BE2C (cell line): ENCODE measurements at regions not wholly inside any gene's neighbourhood (a gene's known extent, or its start where the extent isn't known, plus 50 kb on each side); places are given as distances from the start of the nearest gene placed in this dataset.
"Not testable (repeated sequence)": the region's sequence is repeated elsewhere in the genome, so short reads cannot be mapped to it uniquely, and the experiment has no call there.

Experiments
- DNase-seq: peaks from one replicate; pipeline ENCODE4 v3.0.0-alpha.2; 2020
- H3K27me3 ChIP-seq: fragments of 250-450 bp; sonication (Bioruptor Pico); 2 replicates; pipeline ENCODE4 v1.5.1; 2020; ENCODE audit warnings: mild to moderate bottlenecking
- H3K36me3 ChIP-seq: fragments of 250-450 bp; sonication (Bioruptor Pico); 2 replicates; pipeline ENCODE4 v1.5.1; 2020; ENCODE audit warnings: mild to moderate bottlenecking
- H3K4me1 ChIP-seq: fragments of 250-450 bp; sonication (Bioruptor Pico); 2 replicates; pipeline ENCODE4 v1.5.1; 2020
- H3K4me3 ChIP-seq: 2 replicates; pipeline ENCODE4 v1.5.1; 2011; ENCODE audit warnings: low read depth, low read length
- H3K9me3 ChIP-seq: fragments of 250-450 bp; sonication (Bioruptor Pico); 2 replicates; pipeline ENCODE4 v1.5.1; 2020
- TF ChIP-seq, protein P1 (sequence below): IDR thresholded peaks from 2 replicates; pipeline ENCODE4 v1.5.1; 2012; ENCODE audit warnings: mild to moderate bottlenecking, low read depth, low read length

DNA sequence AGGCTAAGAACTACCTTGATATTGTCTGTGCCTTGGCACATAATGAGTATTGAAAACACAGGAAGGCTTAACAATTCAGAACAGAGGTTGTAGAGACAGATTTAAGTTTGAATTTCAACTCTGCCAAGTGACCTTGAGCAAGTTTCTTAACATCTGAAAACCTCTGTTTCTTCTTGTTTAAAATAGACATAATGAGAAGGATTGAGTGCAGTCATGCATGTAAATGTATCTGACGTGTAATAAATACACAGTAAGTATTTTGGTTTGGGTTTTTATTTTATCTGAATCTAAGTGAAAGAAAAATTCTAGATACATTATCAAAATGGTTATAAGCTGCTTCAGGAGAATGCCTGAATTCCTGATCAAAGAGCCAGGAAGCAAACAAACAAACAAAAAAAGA, 111.9 kb downstream of the ANXA5 start:
- Histone ChIP-seq H3K9me3 (no peaks in the 10 kb centered on the region), H3K4me3 (no peak overlapping the region), H3K4me1 (no peaks in the 10 kb centered on the region), H3K36me3 (no peaks in the 10 kb centered on the region), H3K27me3 (no peaks in the 10 kb centered on the region; the same call in 1 of the 2 replicates)
- TF ChIP-seq, protein P1, sequence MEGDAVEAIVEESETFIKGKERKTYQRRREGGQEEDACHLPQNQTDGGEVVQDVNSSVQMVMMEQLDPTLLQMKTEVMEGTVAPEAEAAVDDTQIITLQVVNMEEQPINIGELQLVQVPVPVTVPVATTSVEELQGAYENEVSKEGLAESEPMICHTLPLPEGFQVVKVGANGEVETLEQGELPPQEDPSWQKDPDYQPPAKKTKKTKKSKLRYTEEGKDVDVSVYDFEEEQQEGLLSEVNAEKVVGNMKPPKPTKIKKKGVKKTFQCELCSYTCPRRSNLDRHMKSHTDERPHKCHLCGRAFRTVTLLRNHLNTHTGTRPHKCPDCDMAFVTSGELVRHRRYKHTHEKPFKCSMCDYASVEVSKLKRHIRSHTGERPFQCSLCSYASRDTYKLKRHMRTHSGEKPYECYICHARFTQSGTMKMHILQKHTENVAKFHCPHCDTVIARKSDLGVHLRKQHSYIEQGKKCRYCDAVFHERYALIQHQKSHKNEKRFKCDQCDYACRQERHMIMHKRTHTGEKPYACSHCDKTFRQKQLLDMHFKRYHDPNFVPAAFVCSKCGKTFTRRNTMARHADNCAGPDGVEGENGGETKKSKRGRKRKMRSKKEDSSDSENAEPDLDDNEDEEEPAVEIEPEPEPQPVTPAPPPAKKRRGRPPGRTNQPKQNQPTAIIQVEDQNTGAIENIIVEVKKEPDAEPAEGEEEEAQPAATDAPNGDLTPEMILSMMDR = no peak
- no peak for DNase-seq

DNA sequence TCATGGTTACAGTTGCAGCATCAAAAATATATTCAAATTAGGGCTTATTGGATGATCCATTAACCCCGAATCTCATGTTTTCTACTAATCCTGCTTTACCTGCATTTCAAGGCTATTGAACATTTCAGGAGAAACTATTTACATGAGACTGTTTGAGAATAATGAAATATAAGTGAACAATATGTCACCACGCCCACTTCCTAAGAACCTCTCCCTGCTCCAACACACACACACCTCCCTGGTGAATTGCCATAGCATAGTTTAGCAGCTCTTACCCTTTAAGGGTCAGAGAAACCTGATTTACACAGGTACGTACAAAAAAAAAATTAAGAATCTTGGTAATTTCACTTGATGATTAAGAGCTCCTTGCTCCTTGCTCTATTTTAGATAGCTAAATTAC, 113.4 kb downstream of the ANXA5 start:
- H3K4me3 ChIP-seq = no peak overlapping the region
- TF ChIP-seq, protein P1 = no peak
- no peak for DNase-seq
- no peaks in the 10 kb centered on the region for H3K9me3 ChIP-seq
- H3K4me1 ChIP-seq = no peaks in the 10 kb centered on the region
- H3K27me3 ChIP-seq = no peaks in the 10 kb centered on the region; the same call in 1 of the 2 replicates
- H3K36me3 ChIP-seq = no peaks in the 10 kb centered on the region

DNA sequence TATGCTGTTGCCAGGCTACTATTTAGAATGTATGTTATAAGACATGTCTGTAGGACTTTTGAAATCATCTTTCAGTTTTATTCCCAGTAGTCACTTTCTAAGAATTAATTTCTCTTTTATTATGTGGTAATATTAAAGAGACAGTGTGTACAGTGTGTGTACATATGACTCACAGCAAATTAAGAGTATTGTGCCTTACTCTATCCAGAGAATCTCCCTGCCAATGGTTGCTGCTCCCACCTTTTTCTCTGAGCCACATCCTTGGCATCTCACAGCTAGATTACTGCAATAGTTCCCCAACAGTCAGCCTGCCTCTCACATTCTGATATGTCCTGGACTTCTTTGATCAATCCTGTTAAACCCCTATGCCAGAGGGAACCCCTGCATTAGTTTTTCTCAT, 114.5 kb downstream of the ANXA5 start:
- DNase-seq = no peak
- TF ChIP-seq, protein P1 = no peak
- Histone ChIP-seq H3K4me3 (no peak overlapping the region), H3K27me3 (no peaks in the 10 kb centered on the region; the same call in 1 of the 2 replicates), H3K36me3 (no peaks in the 10 kb centered on the region), H3K9me3 (no peaks in the 10 kb centered on the region), H3K4me1 (no peaks in the 10 kb centered on the region)

DNA sequence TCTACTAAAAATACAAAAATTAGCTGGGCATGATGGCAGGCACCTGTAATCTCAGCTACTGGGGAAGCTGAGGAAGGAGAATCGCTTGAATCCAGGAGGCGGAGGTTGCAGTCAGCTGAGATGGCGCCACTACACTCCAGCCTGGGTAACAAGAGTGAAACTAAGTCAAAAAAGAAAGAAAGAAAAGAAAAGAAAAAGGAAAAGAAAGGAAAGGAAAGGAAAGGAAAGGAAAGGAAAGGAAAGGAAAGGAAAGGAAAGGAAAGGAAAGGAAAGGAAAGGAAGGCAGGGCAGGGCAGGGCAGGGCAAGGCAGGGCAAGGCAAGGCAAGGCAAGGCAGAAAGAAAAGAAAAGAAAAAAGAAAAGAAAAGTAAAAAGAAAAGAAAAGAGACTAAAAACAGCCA, 121.4 kb downstream of the ANXA5 start:
- not testable (repeated sequence) for DNase-seq, H3K4me1 ChIP-seq, H3K36me3 ChIP-seq, H3K27me3 ChIP-seq, H3K4me3 ChIP-seq, H3K9me3 ChIP-seq

DNA sequence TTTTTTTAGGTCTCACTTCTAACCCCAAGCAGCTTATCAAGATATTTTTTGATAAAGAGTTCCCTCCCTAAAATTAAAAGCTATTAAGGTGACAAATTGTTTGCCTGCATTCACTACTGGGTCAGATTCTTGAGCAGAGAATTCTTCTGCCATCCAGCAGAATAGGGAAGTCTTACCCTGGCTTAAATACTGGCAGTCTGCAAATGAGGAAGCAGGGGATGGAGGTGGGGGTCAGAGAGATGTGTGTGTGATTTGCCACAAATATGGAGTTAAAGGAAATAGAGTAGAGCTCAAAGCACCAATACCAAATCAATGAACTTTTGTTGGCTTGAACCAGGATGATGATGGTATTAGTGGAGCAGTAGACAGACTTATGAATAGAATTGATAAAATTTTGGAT, 122.2 kb downstream of the ANXA5 start:
- H3K9me3 ChIP-seq = no peaks in the 10 kb centered on the region
- H3K4me1 ChIP-seq = no peaks in the 10 kb centered on the region
- no peaks in the 10 kb centered on the region for H3K36me3 ChIP-seq
- no peaks in the 10 kb centered on the region for H3K27me3 ChIP-seq
- no peak for DNase-seq
- TF ChIP-seq, protein P1 = no peak
- H3K4me3 ChIP-seq = no peak overlapping the region

DNA sequence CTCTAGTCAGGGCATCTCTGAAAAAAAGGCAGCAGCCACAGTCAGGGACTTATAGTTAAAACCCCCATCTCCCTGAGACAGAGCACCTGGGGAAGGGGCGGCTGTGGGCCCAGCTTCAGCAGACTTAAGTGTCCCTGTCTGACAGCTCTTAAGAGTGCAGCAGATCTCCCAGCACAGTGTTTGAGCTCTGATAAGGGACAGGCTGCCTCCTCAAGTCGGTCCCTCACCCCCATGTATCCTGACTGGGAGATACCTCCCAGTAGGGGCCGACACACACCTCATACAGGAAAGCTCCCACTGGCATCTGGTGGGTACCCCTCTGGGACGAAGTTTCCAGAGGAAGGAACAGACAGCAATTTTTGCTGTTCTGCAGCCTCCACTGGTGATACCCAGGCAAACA, 129.0 kb downstream of the ANXA5 start:
- DNase-seq = no peak
- TF ChIP-seq, protein P1 = no peak
- Histone ChIP-seq H3K27me3 (no peaks in the 10 kb centered on the region), H3K4me3 (no peak overlapping the region), H3K4me1 (no peaks in the 10 kb centered on the region), H3K36me3 (no peaks in the 10 kb centered on the region), H3K9me3 (no peaks in the 10 kb centered on the region)

DNA sequence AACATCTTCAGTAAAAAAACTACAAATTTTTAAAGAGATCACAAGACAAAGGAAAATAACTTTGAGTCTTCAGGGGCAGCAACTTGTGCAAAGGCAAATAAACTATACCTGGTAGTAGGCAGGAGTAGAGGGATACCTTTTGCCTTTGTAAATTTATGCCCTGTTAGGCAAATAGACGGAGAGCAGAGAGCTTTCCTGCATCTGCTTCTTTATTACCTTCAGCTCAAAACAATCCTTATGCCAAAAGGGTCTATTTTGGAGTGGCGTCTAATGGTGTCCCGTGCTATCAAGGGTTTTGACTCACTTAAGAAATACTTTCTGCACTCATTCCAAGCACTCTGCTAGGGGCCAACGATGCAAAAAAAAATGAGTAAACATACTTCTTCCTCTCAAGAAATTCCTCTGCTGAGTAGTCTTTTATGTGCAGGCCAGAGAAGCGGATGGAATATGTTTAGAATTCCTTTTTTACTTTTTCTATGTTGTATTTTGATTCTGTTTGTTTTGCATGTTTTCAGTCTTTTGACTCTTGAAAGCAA, 131.9 kb downstream of the ANXA5 start:
- TF ChIP-seq, protein P1 = no peak
- H3K4me3 ChIP-seq = no peak overlapping the region
- DNase-seq = no peak

More for the DNA sequence above, 131.9 kb downstream of the ANXA5 start:
- Histone ChIP-seq H3K36me3 (no peaks in the 10 kb centered on the region), H3K27me3 (no peaks in the 10 kb centered on the region), H3K4me1 (no peaks in the 10 kb centered on the region), H3K9me3 (no peaks in the 10 kb centered on the region)
